ENCODE measurements at regions not wholly inside any gene's neighbourhood (a gene's known extent, or its start where the extent isn't known, plus 50 kb on each side); places are given as distances from the start of the nearest gene placed in this dataset.

DNA sequence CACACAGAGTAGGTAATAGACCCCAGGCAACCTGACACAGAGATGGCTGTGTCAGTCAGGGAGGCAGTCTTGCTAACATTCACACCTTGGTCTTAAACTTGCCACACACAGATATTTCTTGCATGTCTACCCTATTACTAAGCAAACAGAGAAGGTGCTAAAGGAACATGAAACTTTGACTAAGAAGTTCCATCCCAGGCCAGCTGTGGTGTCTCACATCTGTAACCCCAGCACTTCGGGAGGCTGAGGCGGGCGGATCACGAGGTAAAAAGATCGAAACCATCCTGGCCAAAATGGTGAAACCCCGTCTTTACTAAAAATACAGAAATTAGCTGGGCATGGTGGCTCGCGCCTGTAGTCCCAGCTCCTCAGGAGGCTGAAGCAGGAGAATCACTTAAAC lies 222.4 kb upstream of the JARID2 start:
- Histone ChIP-seq H3K9ac (no peak overlapping the region), H3K79me2 (no peaks in the 10 kb centered on the region), H3K4me2 (ENCODE audit: low read length) (no peak overlapping the region), H3K4me3 (ENCODE audit: low read depth, low read length) (no peak overlapping the region), H3K27ac (no peak overlapping the region), H2AFZ (no peak overlapping the region), H3K27me3 (ENCODE audit: control insufficient read depth, insufficient read depth, low read length) (no peaks in the 10 kb centered on the region), H3K9me3 (ENCODE audit: control insufficient read depth, low read length) (no peaks in the 10 kb centered on the region), H3K36me3 (ENCODE audit: control insufficient read depth, insufficient read depth, low read length) (no peaks in the 10 kb centered on the region), H3K4me1 (no peaks in the 10 kb centered on the region)
- TF ChIP-seq, protein P1, sequence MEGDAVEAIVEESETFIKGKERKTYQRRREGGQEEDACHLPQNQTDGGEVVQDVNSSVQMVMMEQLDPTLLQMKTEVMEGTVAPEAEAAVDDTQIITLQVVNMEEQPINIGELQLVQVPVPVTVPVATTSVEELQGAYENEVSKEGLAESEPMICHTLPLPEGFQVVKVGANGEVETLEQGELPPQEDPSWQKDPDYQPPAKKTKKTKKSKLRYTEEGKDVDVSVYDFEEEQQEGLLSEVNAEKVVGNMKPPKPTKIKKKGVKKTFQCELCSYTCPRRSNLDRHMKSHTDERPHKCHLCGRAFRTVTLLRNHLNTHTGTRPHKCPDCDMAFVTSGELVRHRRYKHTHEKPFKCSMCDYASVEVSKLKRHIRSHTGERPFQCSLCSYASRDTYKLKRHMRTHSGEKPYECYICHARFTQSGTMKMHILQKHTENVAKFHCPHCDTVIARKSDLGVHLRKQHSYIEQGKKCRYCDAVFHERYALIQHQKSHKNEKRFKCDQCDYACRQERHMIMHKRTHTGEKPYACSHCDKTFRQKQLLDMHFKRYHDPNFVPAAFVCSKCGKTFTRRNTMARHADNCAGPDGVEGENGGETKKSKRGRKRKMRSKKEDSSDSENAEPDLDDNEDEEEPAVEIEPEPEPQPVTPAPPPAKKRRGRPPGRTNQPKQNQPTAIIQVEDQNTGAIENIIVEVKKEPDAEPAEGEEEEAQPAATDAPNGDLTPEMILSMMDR (IDR thresholded peaks at IDR 0.05): no peak

DNA sequence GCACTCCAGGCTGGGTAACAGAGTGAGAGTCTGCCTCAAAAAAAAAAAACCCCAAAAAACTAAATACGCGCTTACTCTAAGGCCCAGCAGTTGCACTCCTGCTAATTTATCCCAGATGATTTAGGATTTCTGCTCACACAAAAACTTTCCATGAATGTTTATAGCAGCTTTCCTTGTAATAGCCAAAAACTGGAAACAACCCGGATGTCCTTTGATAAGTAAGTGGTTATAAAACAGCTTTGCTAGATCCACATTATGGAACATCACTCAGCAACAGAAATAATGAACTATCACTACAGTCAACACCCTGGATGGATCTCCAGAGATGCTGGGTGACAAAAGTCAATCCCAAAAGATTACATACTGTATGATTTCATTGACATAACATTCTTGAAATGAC lies 220.4 kb upstream of the JARID2 start:
- H3K9me3 ChIP-seq (ENCODE audit: control insufficient read depth, low read length): no peaks in the 10 kb centered on the region
- H3K4me3 ChIP-seq (ENCODE audit: low read depth, low read length): no peak overlapping the region
- no peak overlapping the region for H3K9ac ChIP-seq
- no peaks in the 10 kb centered on the region for H3K27me3 ChIP-seq (ENCODE audit: control insufficient read depth, insufficient read depth, low read length)
- TF ChIP-seq, protein P1 (IDR thresholded peaks at IDR 0.05): no peak
- no peaks in the 10 kb centered on the region for H3K79me2 ChIP-seq
- no peak overlapping the region for H2AFZ ChIP-seq
- H3K4me1 ChIP-seq: no peaks in the 10 kb centered on the region
- H3K36me3 ChIP-seq (ENCODE audit: control insufficient read depth, insufficient read depth, low read length): no peaks in the 10 kb centered on the region
- H3K27ac ChIP-seq: no peak overlapping the region
- no peak overlapping the region for H3K4me2 ChIP-seq (ENCODE audit: low read length)

DNA sequence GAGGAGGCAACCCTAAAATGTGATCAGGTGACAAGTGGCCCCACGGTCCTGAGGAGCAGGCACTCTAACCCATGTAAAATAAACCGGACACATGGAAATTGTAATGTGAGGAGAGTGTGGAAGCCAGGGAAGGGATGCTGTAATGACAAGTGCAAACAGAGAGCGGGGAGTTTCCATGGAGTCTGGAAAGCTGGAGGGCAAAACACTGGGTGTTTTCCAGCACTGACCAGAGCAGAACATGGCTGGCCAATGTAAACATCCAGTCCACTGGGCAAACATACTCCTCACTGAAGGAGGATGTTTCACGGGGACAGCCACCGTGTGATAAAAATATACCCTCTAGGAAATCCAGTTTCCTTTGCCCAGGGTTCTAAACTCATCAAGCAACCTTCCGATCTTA lies 219.0 kb upstream of the JARID2 start:
- no peak overlapping the region for H3K4me2 ChIP-seq (ENCODE audit: low read length)
- no peak overlapping the region for H2AFZ ChIP-seq
- H3K27ac ChIP-seq: no peak overlapping the region
- TF ChIP-seq, protein P1 (IDR thresholded peaks at IDR 0.05): no peak
- no peak overlapping the region for H3K9ac ChIP-seq
- no peaks in the 10 kb centered on the region for H3K79me2 ChIP-seq
- H3K9me3 ChIP-seq (ENCODE audit: control insufficient read depth, low read length): no peaks in the 10 kb centered on the region
- H3K4me3 ChIP-seq (ENCODE audit: low read depth, low read length): no peak overlapping the region
- no peaks in the 10 kb centered on the region for H3K4me1 ChIP-seq
- H3K27me3 ChIP-seq (ENCODE audit: control insufficient read depth, insufficient read depth, low read length): no peaks in the 10 kb centered on the region
- H3K36me3 ChIP-seq (ENCODE audit: control insufficient read depth, insufficient read depth, low read length): no peaks in the 10 kb centered on the region

DNA sequence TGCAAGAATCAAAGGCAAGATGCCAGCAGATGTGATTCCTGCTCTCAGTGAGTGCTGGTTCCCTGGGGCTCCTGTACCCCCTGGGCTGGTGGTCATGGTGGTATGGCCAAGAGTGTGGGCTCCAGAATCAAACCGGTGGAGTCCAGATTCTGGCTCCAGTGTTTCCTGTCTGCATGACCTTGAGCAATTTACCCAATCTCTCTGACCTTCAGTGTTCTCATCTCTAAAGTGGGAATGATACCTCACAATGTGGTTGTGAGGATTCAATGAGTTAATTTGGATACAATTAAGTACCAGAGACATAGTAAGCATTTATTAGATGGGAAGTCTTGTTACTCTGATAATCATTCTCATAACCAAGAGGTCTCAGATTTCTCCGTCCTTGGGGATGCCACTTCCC lies 218.4 kb upstream of the JARID2 start:
- H3K27me3 ChIP-seq (ENCODE audit: control insufficient read depth, insufficient read depth, low read length): no peaks in the 10 kb centered on the region
- no peaks in the 10 kb centered on the region for H3K79me2 ChIP-seq
- H3K4me2 ChIP-seq (ENCODE audit: low read length): no peak overlapping the region
- TF ChIP-seq, protein P1 (IDR thresholded peaks at IDR 0.05): no peak
- no peaks in the 10 kb centered on the region for H3K4me1 ChIP-seq
- H3K27ac ChIP-seq: no peak overlapping the region
- H3K9ac ChIP-seq: no peak overlapping the region
- no peak overlapping the region for H2AFZ ChIP-seq
- no peaks in the 10 kb centered on the region for H3K9me3 ChIP-seq (ENCODE audit: control insufficient read depth, low read length)
- H3K4me3 ChIP-seq (ENCODE audit: low read depth, low read length): no peak overlapping the region
- H3K36me3 ChIP-seq (ENCODE audit: control insufficient read depth, insufficient read depth, low read length): no peaks in the 10 kb centered on the region

DNA sequence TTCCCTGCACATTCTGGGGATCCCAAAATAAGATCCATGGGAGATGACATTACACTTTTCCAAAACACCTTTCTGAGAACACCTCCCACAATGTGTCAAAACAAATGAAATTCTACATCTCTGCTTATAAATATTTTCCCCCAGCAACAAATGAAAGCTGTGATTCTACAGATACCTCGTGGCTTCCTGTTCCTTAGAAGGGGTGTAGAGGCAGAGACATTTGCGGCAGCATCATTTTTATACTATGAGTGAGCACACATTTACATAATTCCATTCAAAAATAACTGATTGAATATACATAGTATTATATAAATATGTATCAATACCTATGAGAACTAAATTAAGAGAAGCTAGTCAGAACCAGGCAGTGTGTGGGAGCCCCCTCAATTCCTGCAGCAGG lies 213.9 kb upstream of the JARID2 start:
- Histone ChIP-seq H3K36me3 (ENCODE audit: control insufficient read depth, insufficient read depth, low read length) (no peaks in the 10 kb centered on the region), H3K4me1 (peaks cover 5% of the 10 kb centered on the region), H3K9me3 (ENCODE audit: control insufficient read depth, low read length) (no peaks in the 10 kb centered on the region), H3K27me3 (ENCODE audit: control insufficient read depth, insufficient read depth, low read length) (no peaks in the 10 kb centered on the region), H3K27ac (no peak overlapping the region), H3K79me2 (no peaks in the 10 kb centered on the region), H2AFZ (no peak overlapping the region), H3K9ac (no peak overlapping the region), H3K4me3 (ENCODE audit: low read depth, low read length) (no peak overlapping the region), H3K4me2 (ENCODE audit: low read length) (no peak overlapping the region)
- TF ChIP-seq, protein P1 (IDR thresholded peaks at IDR 0.05): no peak

Measured in parathyroid adenoma (tissue), 2 donors.